Hepatocyte (in vitro differentiated cells): ENCODE measurements at regions not wholly inside any gene's neighbourhood (a gene's known extent, or its start where the extent isn't known, plus 50 kb on each side); places are given as distances from the start of the nearest gene placed in this dataset.

Experiments used
- EZH2phosphoT487 ChIP-seq: fragments of 200-600 bp; sonication (generic); IDR thresholded peaks from one replicate; pipeline ENCODE4 v1.6.1; 2018; ENCODE audit warnings: antibody characterized with exemption, mild to moderate bottlenecking, low read depth, moderate library complexity; ENCODE audit not compliant: unreplicated experiment, severe bottlenecking
- TF ChIP-seq, protein P1 (sequence below): fragments of 200-600 bp; sonication (generic); IDR thresholded peaks from 2 replicates; pipeline ENCODE4 v1.5.1; 2016; ENCODE audit warnings: antibody characterized with exemption, mild to moderate bottlenecking; ENCODE audit not compliant: poor library complexity

DNA sequence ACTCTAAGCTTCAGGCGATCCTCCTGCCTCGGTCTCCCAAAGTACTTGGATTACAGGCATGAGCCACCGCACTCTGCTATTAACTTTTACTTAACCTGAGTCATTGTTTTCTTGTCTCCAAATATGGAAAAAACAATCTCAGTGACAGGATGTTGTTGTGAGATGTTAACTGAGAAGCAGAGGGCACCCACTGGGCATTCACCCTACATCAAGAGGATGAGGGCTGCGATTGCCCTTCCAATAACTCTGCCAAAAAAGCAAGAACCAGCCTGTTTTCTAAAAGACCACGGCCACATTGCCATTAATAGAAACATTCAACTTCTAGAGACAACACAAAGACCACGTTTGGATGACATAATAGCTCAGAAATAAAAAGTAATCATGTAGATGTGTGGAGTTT, 107.6 kb upstream of the SGK1 start:
- TF ChIP-seq, protein P1, sequence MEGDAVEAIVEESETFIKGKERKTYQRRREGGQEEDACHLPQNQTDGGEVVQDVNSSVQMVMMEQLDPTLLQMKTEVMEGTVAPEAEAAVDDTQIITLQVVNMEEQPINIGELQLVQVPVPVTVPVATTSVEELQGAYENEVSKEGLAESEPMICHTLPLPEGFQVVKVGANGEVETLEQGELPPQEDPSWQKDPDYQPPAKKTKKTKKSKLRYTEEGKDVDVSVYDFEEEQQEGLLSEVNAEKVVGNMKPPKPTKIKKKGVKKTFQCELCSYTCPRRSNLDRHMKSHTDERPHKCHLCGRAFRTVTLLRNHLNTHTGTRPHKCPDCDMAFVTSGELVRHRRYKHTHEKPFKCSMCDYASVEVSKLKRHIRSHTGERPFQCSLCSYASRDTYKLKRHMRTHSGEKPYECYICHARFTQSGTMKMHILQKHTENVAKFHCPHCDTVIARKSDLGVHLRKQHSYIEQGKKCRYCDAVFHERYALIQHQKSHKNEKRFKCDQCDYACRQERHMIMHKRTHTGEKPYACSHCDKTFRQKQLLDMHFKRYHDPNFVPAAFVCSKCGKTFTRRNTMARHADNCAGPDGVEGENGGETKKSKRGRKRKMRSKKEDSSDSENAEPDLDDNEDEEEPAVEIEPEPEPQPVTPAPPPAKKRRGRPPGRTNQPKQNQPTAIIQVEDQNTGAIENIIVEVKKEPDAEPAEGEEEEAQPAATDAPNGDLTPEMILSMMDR, result no peak
- TF ChIP-seq EZH2phosphoT487, result no peak
